ENCODE measurements at regions not wholly inside any gene's neighbourhood (a gene's known extent, or its start where the extent isn't known, plus 50 kb on each side); places are given as distances from the start of the nearest gene placed in this dataset.

- TF ChIP-seq CTCF (IDR thresholded peaks at IDR 0.05; ENCODE audit: insufficient read depth, low read length), result no peak
- no peak for TF ChIP-seq REST (IDR thresholded peaks at IDR 0.05; ENCODE audit: insufficient replicate concordance, low read depth)
- TF ChIP-seq POLR2AphosphoS5 (IDR thresholded peaks at IDR 0.05; ENCODE audit: low read depth), result no peak
- TF ChIP-seq SPI1 (IDR thresholded peaks at IDR 0.05; ENCODE audit: borderline replicate concordance, low read depth), result no peak
These were observed 195.3 kb upstream of the MEIS1 start for GRCh38 chr2:66239655-66240054.

All from HL-60 (cell line).